Muscle layer of colon (tissue), 2 donors: ENCODE measurements at regions not wholly inside any gene's neighbourhood (a gene's known extent, or its start where the extent isn't known, plus 50 kb on each side); places are given as distances from the start of the nearest gene placed in this dataset.
"Not testable (repeated sequence)": the region's sequence is repeated elsewhere in the genome, so short reads cannot be mapped to it uniquely, and the experiment has no call there.

ENCODE experiments used
- H3K27ac ChIP-seq: one replicate; pipeline ENCODE4 v1.7.0; 2013; ENCODE audit warnings: low read depth, mild to moderate bottlenecking, low read length, moderate library complexity
- H3K27me3 ChIP-seq, 2 donors: one replicate each; pipeline ENCODE4 v1.7.0; 2013; ENCODE audit warnings: low read length in 2 of 2, mild to moderate bottlenecking in 2 of 2; ENCODE audit not compliant: insufficient read depth in 2 of 2, control insufficient read depth in 1 of 2
- H3K36me3 ChIP-seq: one replicate; pipeline ENCODE4 v1.7.0; 2013; ENCODE audit warnings: mild to moderate bottlenecking, low read length; ENCODE audit not compliant: insufficient read depth
- H3K4me1 ChIP-seq: one replicate; pipeline ENCODE4 v1.7.0; 2013; ENCODE audit warnings: mild to moderate bottlenecking, low read length; ENCODE audit not compliant: insufficient read depth
- H3K4me3 ChIP-seq, 2 donors: one replicate each; pipeline ENCODE4 v1.7.0; 2013; ENCODE audit warnings: low read length in 2 of 2, low read depth in 1 of 2, mild to moderate bottlenecking in 1 of 2, moderate library complexity in 1 of 2
- H3K9ac ChIP-seq: one replicate; pipeline ENCODE4 v1.7.0; 2013; ENCODE audit warnings: low read length
- H3K9me3 ChIP-seq: one replicate; pipeline ENCODE4 v1.7.0; 2013; ENCODE audit warnings: mild to moderate bottlenecking, low read length
- donor health status: abdominal sarcoma.
- donor health status: Adenocarcinoma of cecum.

GRCh38 chr2:83291083-83291482, 1168.0 kb downstream of the SUCLG1 start:
- H3K27ac ChIP-seq, result no peak overlapping the region
- no peaks in the 10 kb centered on the region for H3K36me3 ChIP-seq
- no peaks in the 10 kb centered on the region for H3K4me1 ChIP-seq
- no peaks in the 10 kb centered on the region for H3K27me3 ChIP-seq
- H3K9me3 ChIP-seq, result no peaks in the 10 kb centered on the region
- no peak overlapping the region for H3K9ac ChIP-seq
- H3K4me3 ChIP-seq, result no peak overlapping the region

- H3K9ac ChIP-seq, result no peak overlapping the region
- H3K36me3 ChIP-seq, result no peaks in the 10 kb centered on the region
- H3K4me1 ChIP-seq, result no peaks in the 10 kb centered on the region
- H3K27ac ChIP-seq, result no peak overlapping the region
- H3K27me3 ChIP-seq, result no peaks in the 10 kb centered on the region
- no peaks in the 10 kb centered on the region for H3K9me3 ChIP-seq
- H3K4me3 ChIP-seq, result no peak overlapping the region
These were observed 1176.2 kb downstream of the SUCLG1 start for GRCh38 chr2:83282841-83283240.

GRCh38 chr2:83282043-83282795, 1176.9 kb downstream of the SUCLG1 start:
- Histone ChIP-seq H3K4me1 (no peaks in the 10 kb centered on the region), H3K9ac (no peak overlapping the region), H3K36me3 (no peaks in the 10 kb centered on the region), H3K9me3 (no peaks in the 10 kb centered on the region), H3K27me3 (no peaks in the 10 kb centered on the region), H3K27ac (no peak overlapping the region), H3K4me3 (no peak overlapping the region)

- Histone ChIP-seq H3K9me3 (no peaks in the 10 kb centered on the region), H3K27me3 (no peaks in the 10 kb centered on the region), H3K27ac (no peak overlapping the region), H3K9ac (no peak overlapping the region), H3K36me3 (no peaks in the 10 kb centered on the region), H3K4me1 (no peaks in the 10 kb centered on the region), H3K4me3 (no peak overlapping the region)
These were observed 1178.7 kb downstream of the SUCLG1 start for GRCh38 chr2:83280391-83280790.

- Histone ChIP-seq H3K36me3 (no peaks in the 10 kb centered on the region), H3K27ac (no peak overlapping the region), H3K9ac (no peak overlapping the region), H3K27me3 (no peaks in the 10 kb centered on the region), H3K9me3 (no peaks in the 10 kb centered on the region), H3K4me3 (no peak overlapping the region), H3K4me1 (no peaks in the 10 kb centered on the region)
These were observed 1185.8 kb downstream of the SUCLG1 start for GRCh38 chr2:83273322-83273721.

GRCh38 chr2:83261591-83262136, 1197.4 kb downstream of the SUCLG1 start:
- H3K9me3 ChIP-seq, result no peaks in the 10 kb centered on the region
- no peaks in the 10 kb centered on the region for H3K4me1 ChIP-seq
- no peaks in the 10 kb centered on the region for H3K27me3 ChIP-seq
- H3K9ac ChIP-seq, result no peak overlapping the region
- no peaks in the 10 kb centered on the region for H3K36me3 ChIP-seq
- H3K4me3 ChIP-seq, result no peak overlapping the region
- no peak overlapping the region for H3K27ac ChIP-seq

- Histone ChIP-seq H3K4me3 (no peak overlapping the region), H3K27ac (no peak overlapping the region), H3K27me3 (no peaks in the 10 kb centered on the region), H3K9ac (no peak overlapping the region), H3K36me3 (no peaks in the 10 kb centered on the region), H3K9me3 (no peaks in the 10 kb centered on the region), H3K4me1 (no peaks in the 10 kb centered on the region)
These were observed 1205.2 kb downstream of the SUCLG1 start for GRCh38 chr2:83253848-83254247.

GRCh38 chr2:83251321-83251872, 1207.7 kb downstream of the SUCLG1 start:
- Histone ChIP-seq H3K4me1 (no peaks in the 10 kb centered on the region), H3K9me3 (no peaks in the 10 kb centered on the region), H3K4me3 (no peak overlapping the region), H3K27ac (no peak overlapping the region), H3K9ac (no peak overlapping the region), H3K27me3 (no peaks in the 10 kb centered on the region), H3K36me3 (no peaks in the 10 kb centered on the region)

GRCh38 chr2:83245806-83246537, 1213.1 kb downstream of the SUCLG1 start:
- H3K36me3 ChIP-seq, H3K27ac ChIP-seq, H3K4me1 ChIP-seq, H3K9me3 ChIP-seq, H3K9ac ChIP-seq, H3K4me3 ChIP-seq, H3K27me3 ChIP-seq: not testable (repeated sequence)

GRCh38 chr2:83240611-83241010, 1218.5 kb downstream of the SUCLG1 start:
- H3K9ac ChIP-seq, result no peak overlapping the region
- H3K4me3 ChIP-seq, result no peak overlapping the region
- no peaks in the 10 kb centered on the region for H3K4me1 ChIP-seq

GRCh38 chr2:83238111-83238510, 1221.0 kb downstream of the SUCLG1 start:
- Histone ChIP-seq H3K9me3 (no peaks in the 10 kb centered on the region), H3K9ac (no peak overlapping the region), H3K27me3 (no peaks in the 10 kb centered on the region), H3K36me3 (no peaks in the 10 kb centered on the region), H3K4me1 (no peaks in the 10 kb centered on the region), H3K4me3 (no peak overlapping the region), H3K27ac (no peak overlapping the region)

More at GRCh38 chr2:83240611-83241010, 1218.5 kb downstream of the SUCLG1 start:
- Histone ChIP-seq H3K36me3 (no peaks in the 10 kb centered on the region), H3K9me3 (no peaks in the 10 kb centered on the region), H3K27me3 (no peaks in the 10 kb centered on the region), H3K27ac (no peak overlapping the region)
